Muscle layer of colon (tissue), 2 donors: ENCODE measurements at regions not wholly inside any gene's neighbourhood (a gene's known extent, or its start where the extent isn't known, plus 50 kb on each side); places are given as distances from the start of the nearest gene placed in this dataset.
A peak's percentile ranks its signal among the peaks of the same experiment; 100 is the strongest.

Experiments
- H3K27ac ChIP-seq: one replicate; pipeline ENCODE4 v1.7.0; 2013; ENCODE audit warnings: low read depth, mild to moderate bottlenecking, low read length, moderate library complexity
- H3K27me3 ChIP-seq, 2 donors: one replicate each; pipeline ENCODE4 v1.7.0; 2013; ENCODE audit warnings: low read length in 2 of 2, mild to moderate bottlenecking in 2 of 2; ENCODE audit not compliant: insufficient read depth in 2 of 2, control insufficient read depth in 1 of 2
- H3K36me3 ChIP-seq: one replicate; pipeline ENCODE4 v1.7.0; 2013; ENCODE audit warnings: mild to moderate bottlenecking, low read length; ENCODE audit not compliant: insufficient read depth
- H3K4me1 ChIP-seq: one replicate; pipeline ENCODE4 v1.7.0; 2013; ENCODE audit warnings: mild to moderate bottlenecking, low read length; ENCODE audit not compliant: insufficient read depth
- H3K4me3 ChIP-seq, 2 donors: one replicate each; pipeline ENCODE4 v1.7.0; 2013; ENCODE audit warnings: low read length in 2 of 2, low read depth in 1 of 2, mild to moderate bottlenecking in 1 of 2, moderate library complexity in 1 of 2
- H3K9ac ChIP-seq: one replicate; pipeline ENCODE4 v1.7.0; 2013; ENCODE audit warnings: low read length
- H3K9me3 ChIP-seq: one replicate; pipeline ENCODE4 v1.7.0; 2013; ENCODE audit warnings: mild to moderate bottlenecking, low read length
- donor health status: abdominal sarcoma.
- donor health status: Adenocarcinoma of cecum.

- Histone ChIP-seq H3K36me3 (no peaks in the 10 kb centered on the region), H3K9me3 (no peaks in the 10 kb centered on the region), H3K4me1 (no peaks in the 10 kb centered on the region), H3K27me3 (no peaks in the 10 kb centered on the region), H3K9ac (no peak overlapping the region), H3K27ac (no peak overlapping the region), H3K4me3 (no peak overlapping the region)
Measured at GRCh38 chr12:69150796-69151127, 88.6 kb upstream of the CPSF6 start.

DNA sequence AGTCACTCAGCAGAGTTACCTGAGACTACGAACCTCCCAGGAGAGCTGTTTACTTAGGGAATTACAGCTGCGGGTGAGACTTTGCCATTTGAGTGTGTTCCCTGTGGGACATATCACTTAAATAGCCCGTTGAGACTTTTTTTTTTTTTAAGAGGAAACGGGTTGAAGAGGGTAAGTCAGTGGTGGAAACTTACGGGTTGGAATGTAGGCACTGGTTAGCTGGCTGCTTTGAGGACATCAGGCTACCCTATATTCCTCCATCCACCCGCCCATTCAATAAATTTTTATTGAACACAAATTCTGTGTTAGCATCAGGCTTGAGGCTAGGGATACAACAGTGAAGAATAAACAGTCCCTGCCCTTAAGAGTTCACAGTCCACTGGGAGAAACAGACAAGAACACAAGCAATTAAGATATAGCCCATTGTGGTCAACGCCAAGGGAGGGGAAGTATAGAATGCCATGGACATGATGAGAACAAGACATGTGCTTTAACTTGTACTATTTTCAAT is 88.1 kb upstream of the CPSF6 start:
- Histone ChIP-seq H3K9me3 (no peaks in the 10 kb centered on the region), H3K27me3 (no peaks in the 10 kb centered on the region), H3K4me1 (no peaks in the 10 kb centered on the region), H3K4me3 (no peak overlapping the region), H3K36me3 (no peaks in the 10 kb centered on the region), H3K9ac (no peak overlapping the region), H3K27ac (no peak overlapping the region)

DNA sequence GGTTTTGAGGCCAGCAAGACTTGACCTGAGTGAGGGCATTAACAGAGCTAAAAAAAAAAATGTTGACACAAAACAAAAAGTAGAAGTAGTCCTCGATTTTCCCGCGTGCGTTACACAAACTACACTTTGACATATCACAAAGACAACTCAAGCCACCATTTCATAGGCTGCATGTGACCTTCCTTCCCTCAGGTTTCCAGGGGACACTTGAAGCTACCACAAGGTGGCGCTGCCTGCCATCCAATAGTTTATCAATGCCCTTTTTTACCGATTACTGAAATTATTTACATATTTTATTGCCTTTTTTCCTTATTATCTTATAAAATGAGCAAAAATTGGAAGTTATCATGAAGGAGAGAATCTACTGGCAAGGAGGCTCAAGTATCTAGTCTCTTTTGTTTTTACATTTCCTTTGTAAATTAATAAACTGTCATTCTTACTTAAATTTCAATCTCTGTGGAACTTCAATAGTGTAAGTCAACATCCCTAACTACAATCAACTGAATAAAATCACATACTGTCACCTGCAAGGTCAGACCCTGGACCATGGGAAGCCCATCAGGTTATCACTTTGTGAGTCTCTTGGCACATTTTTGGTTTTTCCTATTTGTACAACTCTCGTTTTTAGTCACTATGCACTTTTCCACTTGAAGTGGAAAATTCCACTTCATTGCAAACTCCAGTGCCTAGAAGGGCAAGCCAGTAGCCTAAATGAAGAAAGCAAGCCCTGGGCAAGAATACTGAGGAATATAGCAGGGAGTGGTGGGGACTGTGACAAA is 84.6 kb upstream of the CPSF6 start:
- Histone ChIP-seq H3K9me3 (no peaks in the 10 kb centered on the region), H3K27me3 (no peaks in the 10 kb centered on the region), H3K4me1 (no peaks in the 10 kb centered on the region), H3K9ac (no peak overlapping the region), H3K4me3 (no peak overlapping the region), H3K27ac (no peak overlapping the region), H3K36me3 (no peaks in the 10 kb centered on the region)

DNA sequence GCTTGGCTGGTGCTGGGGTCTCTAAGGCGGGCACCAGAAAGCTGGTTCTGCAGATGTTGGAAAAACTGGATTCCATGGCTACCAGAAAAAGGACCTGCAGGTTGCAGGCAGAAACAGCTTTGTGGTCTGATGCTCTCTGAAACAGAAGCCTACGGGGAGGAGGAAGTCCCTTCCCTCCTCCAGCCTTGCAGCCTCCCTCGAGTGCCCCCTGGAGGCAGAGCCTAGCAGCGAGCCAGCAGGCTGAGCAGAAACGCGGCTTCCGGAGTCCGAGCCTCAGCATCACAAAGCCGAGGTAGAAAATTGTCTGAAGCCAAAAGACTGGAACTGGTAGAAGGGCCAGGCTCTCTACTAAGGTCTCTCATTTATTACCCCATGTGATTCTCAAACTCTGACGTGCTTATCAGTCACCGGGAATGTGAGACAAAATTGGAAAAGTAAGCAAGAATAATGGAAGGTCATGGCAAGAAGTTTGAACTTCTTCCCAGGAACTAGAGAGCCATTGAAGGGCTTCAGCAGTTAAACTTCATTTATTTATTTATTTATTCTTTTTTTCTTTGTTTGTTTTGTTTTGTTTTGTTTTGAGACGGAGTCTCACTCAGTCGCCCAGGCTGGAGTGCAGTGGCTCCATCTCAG is 82.2 kb upstream of the CPSF6 start:
- Histone ChIP-seq H3K9me3 (no peaks in the 10 kb centered on the region), H3K4me3 (peak overlapping the region in 1 of 2 donors; percentile 10), H3K9ac (no peak overlapping the region), H3K36me3 (no peaks in the 10 kb centered on the region), H3K4me1 (no peaks in the 10 kb centered on the region), H3K27me3 (no peaks in the 10 kb centered on the region), H3K27ac (no peak overlapping the region)

GRCh38 chr12:69161829-69162228 is 77.5 kb upstream of the CPSF6 start:
- Histone ChIP-seq H3K27me3 (no peaks in the 10 kb centered on the region), H3K9me3 (no peaks in the 10 kb centered on the region)

GRCh38 chr12:69163681-69164362 is 75.5 kb upstream of the CPSF6 start:
- Histone ChIP-seq H3K9ac (no peak overlapping the region), H3K4me1 (no peaks in the 10 kb centered on the region), H3K27me3 (no peaks in the 10 kb centered on the region), H3K4me3 (no peak overlapping the region), H3K36me3 (no peaks in the 10 kb centered on the region), H3K9me3 (no peaks in the 10 kb centered on the region), H3K27ac (no peak overlapping the region)

More at GRCh38 chr12:69161829-69162228, 77.5 kb upstream of the CPSF6 start:
- Histone ChIP-seq H3K36me3 (no peaks in the 10 kb centered on the region), H3K4me3 (no peak overlapping the region), H3K27ac (no peak overlapping the region), H3K9ac (no peak overlapping the region), H3K4me1 (no peaks in the 10 kb centered on the region)

- Histone ChIP-seq H3K4me1 (no peaks in the 10 kb centered on the region), H3K27ac (no peak overlapping the region), H3K9ac (no peak overlapping the region), H3K9me3 (no peaks in the 10 kb centered on the region), H3K36me3 (no peaks in the 10 kb centered on the region), H3K27me3 (no peaks in the 10 kb centered on the region), H3K4me3 (no peak overlapping the region)
Measured at GRCh38 chr12:69167648-69168165, 71.7 kb upstream of the CPSF6 start.

DNA sequence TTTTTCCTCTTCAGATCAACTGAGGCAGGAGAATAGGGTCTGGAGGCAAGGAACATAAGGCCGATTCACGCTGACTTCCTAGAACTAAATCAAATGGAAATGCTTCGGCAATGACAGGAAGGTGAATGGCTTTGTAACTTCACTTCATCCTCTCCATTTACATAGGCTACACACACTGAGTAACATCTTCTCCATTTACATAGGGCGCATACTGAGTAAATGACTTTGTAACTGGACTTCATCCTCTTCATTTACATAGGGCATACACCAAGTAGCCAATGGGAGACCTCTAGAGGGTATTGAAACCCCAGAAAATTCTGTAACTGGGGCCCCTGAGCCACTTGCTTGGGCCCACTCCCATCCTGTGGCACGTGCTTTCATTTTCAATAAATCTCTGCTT is 71.0 kb upstream of the CPSF6 start:
- Histone ChIP-seq H3K9me3 (no peaks in the 10 kb centered on the region), H3K27me3 (no peaks in the 10 kb centered on the region), H3K9ac (no peak overlapping the region), H3K4me3 (no peak overlapping the region), H3K36me3 (no peaks in the 10 kb centered on the region), H3K4me1 (no peaks in the 10 kb centered on the region), H3K27ac (no peak overlapping the region)

DNA sequence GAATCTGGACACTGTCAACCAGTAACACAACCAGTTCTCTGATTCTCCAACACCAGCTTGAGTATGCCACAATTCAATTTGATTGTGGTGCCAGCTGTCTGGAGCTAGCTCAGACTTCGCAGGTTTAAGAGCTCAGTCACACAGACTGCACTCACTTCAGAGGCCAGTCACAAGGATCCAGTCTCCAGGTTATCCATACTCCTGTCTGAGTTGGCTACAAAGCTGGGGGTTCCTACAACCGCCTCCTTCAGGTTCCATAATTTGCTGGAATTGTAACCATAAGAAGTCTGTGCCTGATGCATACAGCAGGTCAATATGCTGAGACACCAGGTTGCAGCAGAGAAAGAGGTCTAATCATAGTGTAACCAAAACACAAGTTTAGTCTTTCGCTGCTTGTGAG is 70.5 kb upstream of the CPSF6 start:
- Histone ChIP-seq H3K9ac (no peak overlapping the region), H3K4me1 (no peaks in the 10 kb centered on the region), H3K9me3 (no peaks in the 10 kb centered on the region), H3K36me3 (no peaks in the 10 kb centered on the region), H3K4me3 (no peak overlapping the region), H3K27ac (no peak overlapping the region), H3K27me3 (no peaks in the 10 kb centered on the region)

DNA sequence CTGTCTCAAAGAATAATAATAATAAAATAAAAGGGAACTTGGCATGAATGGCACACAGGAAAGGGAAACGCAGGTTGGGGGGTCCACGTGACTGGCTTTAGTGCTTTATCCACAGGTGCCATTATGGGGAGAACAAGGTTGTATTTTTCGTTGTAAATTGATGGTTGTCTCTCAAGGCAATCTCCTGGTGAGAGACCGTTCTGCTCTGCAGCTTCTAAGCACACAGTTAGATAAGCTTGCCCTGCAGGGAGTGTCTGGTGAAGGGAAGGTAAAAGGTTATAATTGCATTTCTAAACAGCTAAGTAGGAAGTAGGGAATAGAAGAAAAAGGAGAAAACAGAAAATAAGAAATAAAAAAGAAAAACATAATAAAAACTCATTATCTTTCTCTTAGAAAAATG is 69.1 kb upstream of the CPSF6 start:
- Histone ChIP-seq H3K27me3 (no peaks in the 10 kb centered on the region), H3K9me3 (no peaks in the 10 kb centered on the region), H3K36me3 (no peaks in the 10 kb centered on the region), H3K27ac (no peak overlapping the region), H3K9ac (no peak overlapping the region), H3K4me3 (no peak overlapping the region), H3K4me1 (no peaks in the 10 kb centered on the region)

- no peaks in the 10 kb centered on the region for H3K9me3 ChIP-seq
- no peaks in the 10 kb centered on the region for H3K27me3 ChIP-seq
- no peaks in the 10 kb centered on the region for H3K36me3 ChIP-seq
- no peak overlapping the region for H3K27ac ChIP-seq
- H3K4me3 ChIP-seq = no peak overlapping the region
- no peaks in the 10 kb centered on the region for H3K4me1 ChIP-seq
- no peak overlapping the region for H3K9ac ChIP-seq
Measured at GRCh38 chr12:69171881-69172280, 67.5 kb upstream of the CPSF6 start.
